PFSK-1 (cell line): ENCODE measurements at regions not wholly inside any gene's neighbourhood (a gene's known extent, or its start where the extent isn't known, plus 50 kb on each side); places are given as distances from the start of the nearest gene placed in this dataset.

Experiments
- FOXP2 ChIP-seq: optimal IDR thresholded peaks from 2 replicates; pipeline ENCODE3; 2011; ENCODE audit warnings: borderline replicate concordance, control low read depth, inconsistent platforms; ENCODE audit not compliant: insufficient read depth; ENCODE audit errors: extremely low read length, extremely low read depth
- POLR2AphosphoS5 ChIP-seq: IDR thresholded peaks from 2 replicates; pipeline ENCODE4 v1.6.1; 2012; ENCODE audit warnings: low read depth, mild to moderate bottlenecking, control low read depth, low read length, moderate library complexity
- SIN3A ChIP-seq: IDR thresholded peaks from 2 replicates; pipeline ENCODE4 v1.6.1; 2012; ENCODE audit warnings: mild to moderate bottlenecking, low read length, moderate library complexity, borderline replicate concordance; ENCODE audit not compliant: insufficient read depth
- TAF1 ChIP-seq: IDR thresholded peaks from 2 replicates; pipeline ENCODE4 v1.6.1; 2012; ENCODE audit warnings: low read length, control low read depth, borderline replicate concordance; ENCODE audit not compliant: insufficient read depth
- TF ChIP-seq, protein P1 (sequence below), 2 experiments: IDR thresholded peaks; 2 replicates each; pipeline versions ENCODE4 v1.6.1 to v1.8.0; 2011 to 2012; ENCODE audit warnings: low read depth in 2 of 2, low read length in 2 of 2, control low read depth in 1 of 2, inconsistent platforms in 1 of 2, mild to moderate bottlenecking in 1 of 2, moderate library complexity in 1 of 2; ENCODE audit not compliant: insufficient read depth in 1 of 2

DNA sequence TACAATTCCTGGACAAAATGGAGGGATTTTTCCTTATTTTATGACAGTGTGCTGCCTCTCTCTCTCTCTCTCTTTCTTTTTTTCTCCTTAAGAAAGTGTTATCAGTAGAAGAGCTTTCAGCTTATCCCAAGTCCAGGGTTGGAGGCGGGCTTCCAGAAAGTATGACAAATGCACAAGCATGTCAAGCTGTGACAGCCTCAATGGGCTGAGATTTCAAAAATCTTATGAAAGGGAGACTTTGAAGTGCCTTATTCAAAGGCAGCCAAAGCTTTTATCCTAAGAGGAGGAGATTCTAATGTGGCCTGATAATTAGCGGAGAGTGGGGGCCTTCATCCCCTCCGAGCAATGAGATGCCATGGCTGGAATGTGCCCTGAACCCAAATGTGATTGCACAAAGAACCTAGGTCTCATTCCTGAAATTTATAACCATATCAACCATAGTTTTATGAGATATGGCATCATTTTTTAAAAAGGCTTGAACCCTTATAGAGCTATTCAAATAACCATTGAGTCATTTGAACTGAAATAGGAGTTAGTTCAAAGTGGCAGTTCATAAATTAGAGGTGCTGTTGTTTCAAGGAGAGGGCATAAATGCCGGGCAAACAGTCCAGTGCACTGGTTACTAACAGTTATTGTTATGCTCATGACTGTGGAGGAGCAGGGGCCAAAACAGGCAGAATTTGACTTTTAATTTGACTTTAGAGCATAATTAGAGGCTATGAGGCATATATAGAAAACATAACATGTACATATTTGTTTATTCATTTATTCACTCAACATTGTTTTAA is 261.6 kb upstream of the THRB start:
- TF ChIP-seq FOXP2: no peak

DNA sequence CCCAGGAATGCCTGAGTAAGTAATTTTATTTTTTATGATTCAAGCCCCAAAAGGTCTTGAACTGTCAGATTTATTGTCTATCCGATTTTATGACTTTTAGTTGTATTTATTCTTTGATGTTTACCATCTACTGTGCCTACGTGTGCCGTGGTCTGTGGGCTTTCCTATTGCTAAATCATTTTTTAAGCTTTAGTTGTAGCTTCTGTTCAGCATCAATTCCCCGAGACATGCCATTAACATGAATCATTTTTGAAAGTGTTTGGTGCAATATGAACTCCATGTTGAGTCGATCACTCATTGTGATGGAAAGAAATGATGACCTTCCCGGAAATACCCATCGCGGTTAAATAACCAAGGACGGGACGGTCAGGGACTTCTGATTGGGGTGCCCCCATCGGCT is 268.7 kb upstream of the THRB start:
- no peak for TF ChIP-seq FOXP2
- TF ChIP-seq POLR2AphosphoS5: no peak
- no peak for TF ChIP-seq TAF1
- TF ChIP-seq, protein P1, sequence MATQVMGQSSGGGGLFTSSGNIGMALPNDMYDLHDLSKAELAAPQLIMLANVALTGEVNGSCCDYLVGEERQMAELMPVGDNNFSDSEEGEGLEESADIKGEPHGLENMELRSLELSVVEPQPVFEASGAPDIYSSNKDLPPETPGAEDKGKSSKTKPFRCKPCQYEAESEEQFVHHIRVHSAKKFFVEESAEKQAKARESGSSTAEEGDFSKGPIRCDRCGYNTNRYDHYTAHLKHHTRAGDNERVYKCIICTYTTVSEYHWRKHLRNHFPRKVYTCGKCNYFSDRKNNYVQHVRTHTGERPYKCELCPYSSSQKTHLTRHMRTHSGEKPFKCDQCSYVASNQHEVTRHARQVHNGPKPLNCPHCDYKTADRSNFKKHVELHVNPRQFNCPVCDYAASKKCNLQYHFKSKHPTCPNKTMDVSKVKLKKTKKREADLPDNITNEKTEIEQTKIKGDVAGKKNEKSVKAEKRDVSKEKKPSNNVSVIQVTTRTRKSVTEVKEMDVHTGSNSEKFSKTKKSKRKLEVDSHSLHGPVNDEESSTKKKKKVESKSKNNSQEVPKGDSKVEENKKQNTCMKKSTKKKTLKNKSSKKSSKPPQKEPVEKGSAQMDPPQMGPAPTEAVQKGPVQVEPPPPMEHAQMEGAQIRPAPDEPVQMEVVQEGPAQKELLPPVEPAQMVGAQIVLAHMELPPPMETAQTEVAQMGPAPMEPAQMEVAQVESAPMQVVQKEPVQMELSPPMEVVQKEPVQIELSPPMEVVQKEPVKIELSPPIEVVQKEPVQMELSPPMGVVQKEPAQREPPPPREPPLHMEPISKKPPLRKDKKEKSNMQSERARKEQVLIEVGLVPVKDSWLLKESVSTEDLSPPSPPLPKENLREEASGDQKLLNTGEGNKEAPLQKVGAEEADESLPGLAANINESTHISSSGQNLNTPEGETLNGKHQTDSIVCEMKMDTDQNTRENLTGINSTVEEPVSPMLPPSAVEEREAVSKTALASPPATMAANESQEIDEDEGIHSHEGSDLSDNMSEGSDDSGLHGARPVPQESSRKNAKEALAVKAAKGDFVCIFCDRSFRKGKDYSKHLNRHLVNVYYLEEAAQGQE (IDR thresholded peaks at IDR 0.05; ENCODE audit: insufficient read depth in 1 of 2, low read depth in 2 of 2, low read length in 2 of 2): no peak
- no peak for TF ChIP-seq SIN3A

DNA sequence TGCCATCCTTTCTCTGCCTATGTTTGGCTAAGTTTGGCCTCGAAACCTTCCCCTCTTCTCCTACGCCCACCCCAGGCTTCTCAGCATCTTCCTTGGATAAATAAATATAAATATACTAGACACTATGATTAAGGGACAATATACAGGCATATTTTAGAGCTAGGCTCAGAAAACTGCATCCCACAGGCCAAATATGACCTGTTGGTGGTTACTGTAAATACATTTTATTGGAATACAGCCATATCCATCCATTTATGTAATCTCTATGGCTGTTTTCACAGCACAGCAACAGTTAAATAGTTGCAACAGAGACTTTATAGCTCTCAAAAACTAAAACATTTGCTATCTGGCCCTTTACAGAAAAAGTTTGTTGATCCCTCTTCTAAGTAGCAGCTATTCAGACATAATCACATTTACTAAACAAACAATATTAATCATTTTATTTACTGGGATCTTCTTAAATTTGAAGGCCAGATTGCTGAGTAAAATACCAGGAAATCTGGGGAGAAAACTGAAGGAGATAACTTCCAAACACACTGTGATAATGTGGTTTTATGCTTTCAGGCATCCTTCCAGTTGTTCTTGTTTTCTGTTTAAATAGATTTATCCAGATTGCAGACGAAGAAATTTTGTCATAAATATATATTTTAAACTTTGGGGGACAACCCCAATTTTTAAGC is 269.7 kb upstream of the THRB start:
- TF ChIP-seq SIN3A (no peak), FOXP2 (no peak), TAF1 (no peak), POLR2AphosphoS5 (no peak)
- TF ChIP-seq, protein P1 (IDR thresholded peaks at IDR 0.05; ENCODE audit: insufficient read depth in 1 of 2, low read depth in 2 of 2, low read length in 2 of 2): no peak

DNA sequence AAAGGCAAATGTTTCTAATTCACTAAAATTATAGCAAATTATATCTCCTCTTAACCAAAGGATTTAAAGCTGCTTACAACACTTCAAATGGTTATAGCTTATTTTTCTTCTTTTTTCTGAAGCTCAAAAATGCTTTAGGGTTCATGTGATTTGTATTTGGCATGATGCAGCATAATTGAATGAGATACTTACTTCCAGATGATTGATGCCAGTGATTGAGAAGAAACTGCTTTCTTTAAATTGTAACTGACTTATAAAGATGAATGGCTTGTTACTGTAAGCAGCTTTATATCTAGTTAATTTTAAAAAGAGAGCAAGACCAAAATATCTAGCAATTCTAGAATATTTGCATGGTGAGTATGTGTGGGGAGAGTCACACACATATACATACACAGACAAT is 270.7 kb upstream of the THRB start:
- TF ChIP-seq SIN3A (no peak), POLR2AphosphoS5 (no peak), TAF1 (no peak), FOXP2 (no peak)
- TF ChIP-seq, protein P1 (IDR thresholded peaks at IDR 0.05; ENCODE audit: insufficient read depth in 1 of 2, low read depth in 2 of 2, low read length in 2 of 2): no peak

DNA sequence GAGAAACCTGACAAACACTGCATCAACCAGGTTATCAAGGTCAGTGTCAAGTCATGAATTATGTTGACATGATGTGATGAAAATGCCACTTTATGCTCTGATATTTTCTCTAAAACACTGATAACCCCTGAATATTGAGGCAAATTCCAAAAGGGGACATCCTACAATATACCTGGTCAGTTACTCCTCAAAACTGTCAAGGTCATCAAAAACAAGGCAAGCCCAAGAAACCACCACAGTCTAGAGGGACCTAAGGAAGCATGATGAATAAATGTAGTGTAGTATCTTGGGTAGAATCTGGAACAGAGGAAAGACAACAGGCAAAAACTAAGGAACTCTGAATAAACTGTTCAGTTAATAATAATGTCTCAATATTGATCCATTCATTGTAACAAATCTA is 275.3 kb upstream of the THRB start:
- TF ChIP-seq POLR2AphosphoS5 (no peak), FOXP2 (no peak), TAF1 (no peak), SIN3A (no peak)
- TF ChIP-seq, protein P1 (IDR thresholded peaks at IDR 0.05; ENCODE audit: insufficient read depth in 1 of 2, low read depth in 2 of 2, low read length in 2 of 2): no peak
